ENCODE measurements at regions not wholly inside any gene's neighbourhood (a gene's known extent, or its start where the extent isn't known, plus 50 kb on each side); places are given as distances from the start of the nearest gene placed in this dataset.

DNA sequence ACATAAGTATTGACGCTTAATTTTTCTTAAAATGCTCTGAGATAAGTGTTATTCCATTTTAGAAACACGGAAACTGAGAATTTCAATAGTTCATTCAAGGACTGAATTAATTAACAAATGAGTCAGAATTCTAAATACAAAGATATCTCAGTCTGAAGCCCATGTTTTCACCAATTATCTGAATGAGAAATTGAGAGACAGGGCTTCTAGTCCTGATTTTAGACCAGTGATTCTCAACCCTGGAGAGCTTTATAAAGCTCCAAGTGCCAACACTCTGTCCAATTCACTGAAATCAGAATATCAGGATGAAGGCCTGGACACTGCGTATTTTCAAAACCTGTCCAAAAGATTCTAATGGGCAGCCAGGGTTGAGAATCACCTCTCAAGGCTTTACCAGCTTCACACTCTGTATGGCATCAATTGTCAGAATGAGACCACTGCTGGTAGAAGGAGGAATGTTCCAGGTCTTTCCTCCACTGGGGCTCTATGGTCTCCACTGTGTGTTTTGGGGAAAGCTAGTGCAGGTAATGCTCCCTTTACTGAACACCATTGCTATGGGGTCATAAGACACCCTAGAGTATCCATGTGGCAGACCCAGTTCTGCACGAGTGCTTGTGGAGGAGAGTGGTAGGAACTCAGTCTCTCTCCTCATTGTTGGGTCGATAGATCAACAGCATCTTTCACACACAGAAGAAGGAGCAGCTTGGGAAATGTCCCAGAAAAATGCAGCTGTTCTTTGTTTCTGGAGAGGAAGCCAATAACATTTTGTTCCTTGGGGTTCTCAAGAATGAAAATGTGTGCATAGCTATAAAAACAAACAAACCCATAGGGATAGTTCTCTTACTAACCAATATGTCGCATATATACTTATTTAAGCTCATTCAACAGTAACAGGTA lies 99.7 kb upstream of the OSMR start:
- DNase-seq (no peak), ATAC-seq (no peak)
- H3K4me1 ChIP-seq (ENCODE audit: low read depth), result no peaks in the 10 kb centered on the region
- intact Hi-C loops (cut with DNase I, micrococcal nuclease), result no loop called here
- peaks cover 11% of the 10 kb centered on the region for H3K9me3 ChIP-seq
- H3K36me3 ChIP-seq (ENCODE audit: low read depth), result no peaks in the 10 kb centered on the region
- TF ChIP-seq, protein P1, sequence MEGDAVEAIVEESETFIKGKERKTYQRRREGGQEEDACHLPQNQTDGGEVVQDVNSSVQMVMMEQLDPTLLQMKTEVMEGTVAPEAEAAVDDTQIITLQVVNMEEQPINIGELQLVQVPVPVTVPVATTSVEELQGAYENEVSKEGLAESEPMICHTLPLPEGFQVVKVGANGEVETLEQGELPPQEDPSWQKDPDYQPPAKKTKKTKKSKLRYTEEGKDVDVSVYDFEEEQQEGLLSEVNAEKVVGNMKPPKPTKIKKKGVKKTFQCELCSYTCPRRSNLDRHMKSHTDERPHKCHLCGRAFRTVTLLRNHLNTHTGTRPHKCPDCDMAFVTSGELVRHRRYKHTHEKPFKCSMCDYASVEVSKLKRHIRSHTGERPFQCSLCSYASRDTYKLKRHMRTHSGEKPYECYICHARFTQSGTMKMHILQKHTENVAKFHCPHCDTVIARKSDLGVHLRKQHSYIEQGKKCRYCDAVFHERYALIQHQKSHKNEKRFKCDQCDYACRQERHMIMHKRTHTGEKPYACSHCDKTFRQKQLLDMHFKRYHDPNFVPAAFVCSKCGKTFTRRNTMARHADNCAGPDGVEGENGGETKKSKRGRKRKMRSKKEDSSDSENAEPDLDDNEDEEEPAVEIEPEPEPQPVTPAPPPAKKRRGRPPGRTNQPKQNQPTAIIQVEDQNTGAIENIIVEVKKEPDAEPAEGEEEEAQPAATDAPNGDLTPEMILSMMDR (IDR thresholded peaks at IDR 0.05), result no peak
- no peak overlapping the region for H3K4me3 ChIP-seq

DNA sequence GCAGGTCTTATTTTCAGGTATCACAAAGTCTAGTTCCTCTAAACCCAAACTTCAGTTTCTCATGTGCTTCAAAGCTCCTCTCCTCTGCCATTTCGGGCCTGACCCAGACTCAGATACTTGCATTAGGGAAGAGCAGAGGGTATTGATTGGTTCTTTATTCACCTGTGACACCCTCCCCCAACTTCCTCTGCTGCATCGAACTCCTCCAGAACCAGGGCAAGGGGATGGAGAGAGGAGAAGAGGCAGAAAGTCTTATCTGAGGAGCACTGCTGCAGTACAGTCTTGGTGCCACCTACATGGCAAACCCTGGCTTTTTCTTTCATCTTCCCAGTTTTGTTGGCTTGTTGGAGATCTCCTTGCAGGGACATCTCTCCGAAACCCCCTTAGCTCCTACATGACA lies 96.0 kb upstream of the OSMR start:
- Histone ChIP-seq H3K4me3 (no peak overlapping the region), H3K4me1 (ENCODE audit: low read depth) (no peaks in the 10 kb centered on the region), H3K9me3 (no peaks in the 10 kb centered on the region), H3K36me3 (ENCODE audit: low read depth) (no peaks in the 10 kb centered on the region)
- no peak for DNase-seq
- TF ChIP-seq, protein P1 (IDR thresholded peaks at IDR 0.05), result no peak
- intact Hi-C loops (cut with DNase I, micrococcal nuclease), result no loop called here
- no peak for ATAC-seq

GRCh38 chr5:38751103-38751502 lies 94.7 kb upstream of the OSMR start:
- DNase-seq (no peak), ATAC-seq (no peak)
- H3K4me1 ChIP-seq (ENCODE audit: low read depth), result no peaks in the 10 kb centered on the region
- TF ChIP-seq, protein P1 (IDR thresholded peaks at IDR 0.05), result no peak
- H3K4me3 ChIP-seq, result no peak overlapping the region
- no peaks in the 10 kb centered on the region for H3K36me3 ChIP-seq (ENCODE audit: low read depth)
- intact Hi-C loops (cut with DNase I, micrococcal nuclease), result no loop called here
- no peaks in the 10 kb centered on the region for H3K9me3 ChIP-seq

DNA sequence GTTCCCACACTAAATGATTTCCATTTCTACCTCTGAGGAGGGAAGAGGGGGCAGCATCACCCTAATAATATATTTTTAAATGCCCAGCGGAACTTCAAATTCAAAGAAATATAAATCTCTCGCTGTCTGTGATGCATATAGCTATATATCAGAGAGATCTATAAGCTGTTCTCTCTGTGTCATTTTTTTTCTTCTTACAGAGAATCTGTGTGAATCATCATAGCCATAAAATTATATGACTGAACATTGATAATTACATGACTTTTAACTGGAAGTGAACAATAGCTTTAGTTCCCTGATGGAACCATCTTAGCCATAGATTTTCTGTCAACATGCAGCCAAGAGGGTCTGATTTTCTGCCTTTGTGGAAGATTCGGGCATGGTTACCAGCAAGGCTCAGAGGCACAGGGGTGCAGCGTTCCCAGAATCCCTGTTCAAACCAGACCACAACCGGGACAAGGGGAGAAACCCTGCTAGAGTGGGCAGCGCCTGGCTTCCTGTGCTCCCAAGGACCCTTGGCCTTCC lies 93.7 kb upstream of the OSMR start:
- H3K4me3 ChIP-seq, result no peak overlapping the region
- intact Hi-C loops (cut with DNase I, micrococcal nuclease), result no loop called here
- no peaks in the 10 kb centered on the region for H3K4me1 ChIP-seq (ENCODE audit: low read depth)
- H3K36me3 ChIP-seq (ENCODE audit: low read depth), result no peaks in the 10 kb centered on the region
- H3K9me3 ChIP-seq, result no peaks in the 10 kb centered on the region
- TF ChIP-seq, protein P1 (IDR thresholded peaks at IDR 0.05), result no peak
- DNase-seq, result no peak
- ATAC-seq, result no peak

- H3K9me3 ChIP-seq, result no peaks in the 10 kb centered on the region
- DNase-seq (no peak), ATAC-seq (no peak)
- TF ChIP-seq, protein P1 (IDR thresholded peaks at IDR 0.05), result no peak
- H3K4me3 ChIP-seq, result no peak overlapping the region
- no peaks in the 10 kb centered on the region for H3K36me3 ChIP-seq (ENCODE audit: low read depth)
- intact Hi-C loops (cut with DNase I, micrococcal nuclease), result no loop called here
- H3K4me1 ChIP-seq (ENCODE audit: low read depth), result no peaks in the 10 kb centered on the region
Observed at GRCh38 chr5:38752622-38753021, 93.2 kb upstream of the OSMR start.

Data from mucosa of descending colon (tissue), 3 donors.